ENCODE measurements at regions not wholly inside any gene's neighbourhood (a gene's known extent, or its start where the extent isn't known, plus 50 kb on each side); places are given as distances from the start of the nearest gene placed in this dataset.

GRCh38 chr1:157431751-157432150 lies 120.6 kb downstream of the FCRL5 start:
- no peak for TF ChIP-seq CTCF (IDR thresholded peaks at IDR 0.05)
- no peak for TF ChIP-seq POLR2AphosphoS5 (IDR thresholded peaks at IDR 0.05)
- TF ChIP-seq EP300 (IDR thresholded peaks at IDR 0.05): no peak
